NCI-H2029 (cell line): ENCODE measurements at regions not wholly inside any gene's neighbourhood (a gene's known extent, or its start where the extent isn't known, plus 50 kb on each side); places are given as distances from the start of the nearest gene placed in this dataset.
"Not testable (repeated sequence)": the region's sequence is repeated elsewhere in the genome, so short reads cannot be mapped to it uniquely, and the experiment has no call there.

Experiments used
- DNase-seq: peaks from one replicate; lab custom pipeline; 2025; lab: John Stamatoyannopoulos, UW

- no peak for DNase-seq
These were observed 1000.4 kb upstream of the GBE1 start for GRCh38 chr3:82761858-82762257.

DNA sequence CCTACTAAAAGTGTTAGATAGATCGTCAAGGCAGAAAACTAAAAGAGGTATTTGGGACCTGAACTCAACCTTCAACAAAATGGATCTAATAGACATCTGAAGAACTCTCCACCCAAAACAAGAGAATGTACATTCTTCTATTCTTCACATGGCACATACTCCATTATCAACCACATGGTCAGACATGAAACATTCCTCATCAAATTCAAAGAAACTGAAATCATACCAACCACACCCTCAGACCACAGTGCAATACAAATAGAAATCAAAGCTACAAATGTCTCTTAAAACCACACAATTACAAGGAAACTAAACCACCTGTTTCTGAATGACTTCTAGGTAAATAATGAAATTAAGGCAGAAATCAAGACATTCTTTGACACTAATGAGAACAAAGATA lies 984.1 kb upstream of the GBE1 start:
- no peak for DNase-seq

GRCh38 chr3:82743196-82743595 lies 981.8 kb upstream of the GBE1 start:
- DNase-seq: no peak

GRCh38 chr3:82741346-82741745 lies 979.9 kb upstream of the GBE1 start:
- DNase-seq: no peak

DNA sequence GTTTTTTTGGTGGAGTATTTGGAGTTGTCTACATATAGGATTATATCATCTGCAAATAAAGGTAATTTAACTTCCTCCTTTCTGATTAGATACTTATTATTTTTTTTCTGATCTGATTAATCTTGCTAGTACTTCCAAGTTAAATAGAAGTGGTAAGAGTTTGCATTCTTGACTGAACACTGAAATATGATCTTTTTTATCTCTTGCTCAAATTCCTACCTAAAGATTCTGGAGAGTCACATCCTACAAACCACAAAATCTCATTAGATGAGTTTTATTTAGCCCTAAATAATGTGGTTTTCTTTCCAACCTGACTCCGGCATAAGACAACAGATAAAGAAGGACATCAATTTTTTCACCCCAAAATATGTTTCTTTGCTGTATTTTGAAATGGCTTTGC lies 977.9 kb upstream of the GBE1 start:
- DNase-seq: no peak

DNA sequence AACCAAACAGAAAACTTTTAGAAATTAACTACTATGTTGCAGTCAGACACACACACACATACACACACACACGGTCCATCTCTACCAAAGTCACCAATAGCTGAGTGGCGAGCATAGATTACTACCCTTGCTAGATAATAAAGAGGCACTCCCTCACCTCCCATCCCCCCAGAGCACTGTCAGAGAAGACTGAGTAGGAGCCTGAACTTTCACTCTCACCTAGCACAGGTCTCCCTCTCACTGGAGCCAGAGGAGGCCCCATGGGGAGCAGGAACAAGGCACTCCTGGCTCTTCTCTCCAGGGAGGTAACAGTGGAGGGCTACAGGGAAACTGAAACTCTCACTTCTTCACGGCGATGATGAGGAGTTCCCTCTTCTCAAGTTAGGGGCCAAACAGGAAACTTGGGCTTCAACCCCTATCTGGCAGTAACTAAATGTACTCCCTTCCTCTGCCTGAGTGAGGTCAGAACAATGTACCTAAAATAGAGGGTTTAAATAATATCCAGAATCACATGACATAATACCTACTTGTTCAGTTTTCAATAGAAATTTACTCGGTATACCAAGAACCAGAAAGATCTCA lies 975.3 kb upstream of the GBE1 start:
- DNase-seq: no peak

DNA sequence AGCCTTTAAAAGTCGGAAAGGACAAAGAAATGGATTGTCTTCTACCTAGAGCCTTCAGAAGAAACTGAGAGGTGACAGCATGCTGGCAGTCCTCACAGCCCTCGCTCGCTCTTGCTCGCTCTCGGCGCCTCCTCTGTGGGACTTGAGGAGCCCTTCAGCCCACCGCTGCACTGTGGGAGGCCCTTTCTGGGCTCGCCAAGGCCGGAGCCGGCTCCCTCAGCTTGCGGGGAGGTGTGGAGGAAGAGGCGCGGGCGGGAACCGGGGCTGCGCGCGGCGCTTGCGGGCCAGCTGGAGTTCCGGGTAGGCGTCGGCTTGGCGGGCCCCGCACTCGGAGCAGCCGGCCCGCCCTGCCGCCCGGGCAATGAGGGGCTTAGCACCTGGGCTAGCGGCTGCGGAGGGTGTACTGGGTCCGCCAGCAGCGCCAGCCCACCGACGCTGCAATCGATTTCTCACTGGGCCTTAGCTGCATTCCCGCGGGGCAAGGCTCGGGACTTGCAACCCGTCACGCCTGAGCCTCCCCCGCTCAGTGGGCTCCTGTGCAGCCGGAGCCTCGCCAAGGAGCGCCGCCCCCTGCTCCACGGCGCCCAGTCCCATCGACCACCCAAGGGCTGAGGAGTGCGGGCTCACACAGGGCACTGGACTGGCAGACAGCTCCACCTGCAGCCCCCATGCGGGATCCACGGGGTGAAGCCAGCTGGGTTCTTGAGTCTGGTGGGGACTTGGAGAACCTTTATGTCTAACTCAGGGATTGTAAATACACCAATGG lies 953.8 kb upstream of the GBE1 start:
- DNase-seq: no peak

GRCh38 chr3:82707035-82707434 lies 945.6 kb upstream of the GBE1 start:
- no peak for DNase-seq

GRCh38 chr3:82685761-82686160 lies 924.3 kb upstream of the GBE1 start:
- DNase-seq: no peak

- DNase-seq: no peak
These were observed 915.0 kb upstream of the GBE1 start for GRCh38 chr3:82676356-82677026.

DNA sequence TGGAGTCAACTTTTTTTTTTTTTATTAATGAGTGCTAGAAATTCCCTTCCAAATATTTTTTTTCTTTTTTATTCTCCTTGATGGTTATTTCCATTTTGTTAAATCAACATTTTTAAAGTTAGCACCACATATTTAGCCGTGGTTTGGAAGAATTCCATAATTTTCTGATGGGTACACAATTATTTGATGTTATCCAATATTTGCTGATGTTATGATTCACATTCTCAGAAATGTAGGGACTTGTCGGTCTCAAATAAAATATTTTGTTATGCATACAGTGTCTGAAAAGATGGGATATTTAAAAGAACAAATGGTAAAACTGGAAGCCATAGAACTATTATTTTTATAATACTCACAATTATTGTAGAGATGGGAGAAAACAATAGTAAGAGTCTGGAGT lies 911.5 kb upstream of the GBE1 start:
- no peak for DNase-seq

DNA sequence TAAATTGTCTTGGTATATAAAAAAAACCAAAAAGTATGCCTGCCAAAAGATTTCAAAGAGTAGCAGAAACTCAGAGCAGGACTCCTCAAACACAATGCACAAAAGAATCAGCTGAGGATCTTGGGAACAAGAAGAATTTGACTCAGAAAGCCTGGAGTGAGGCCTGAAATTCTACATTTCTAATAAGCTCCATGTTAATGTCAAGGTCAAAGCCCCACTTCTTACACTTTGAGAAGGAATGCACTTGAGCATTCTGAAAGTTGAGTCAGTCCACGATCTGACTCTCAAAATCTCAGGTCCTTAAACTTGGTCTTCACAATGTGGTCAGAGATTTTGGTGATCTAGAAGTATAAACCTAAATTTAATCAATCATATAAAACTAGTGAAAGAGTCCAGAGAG lies 910.0 kb upstream of the GBE1 start:
- no peak for DNase-seq

GRCh38 chr3:82654708-82655107 lies 893.3 kb upstream of the GBE1 start:
- DNase-seq: no peak

GRCh38 chr3:82643948-82644347 lies 882.5 kb upstream of the GBE1 start:
- no peak for DNase-seq

DNA sequence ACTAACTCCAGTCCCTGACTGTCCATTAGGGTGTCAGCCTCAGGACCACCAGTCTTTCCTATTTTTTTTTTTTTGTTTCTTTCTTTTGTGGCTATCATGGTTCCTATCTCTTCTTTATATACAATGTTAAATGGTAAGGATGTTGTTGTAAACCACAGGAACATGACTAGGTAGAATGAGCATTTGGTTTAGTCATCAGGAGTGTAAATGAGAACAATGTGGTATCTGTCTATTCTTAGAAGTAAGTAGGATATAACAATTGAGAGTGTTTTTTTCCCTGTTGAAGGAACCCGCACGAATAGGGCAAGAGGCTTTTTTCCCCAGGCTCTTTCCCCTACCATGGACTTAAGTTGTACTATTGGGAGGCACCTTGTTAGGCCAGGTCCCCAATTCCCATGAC lies 880.3 kb upstream of the GBE1 start:
- DNase-seq: no peak

DNA sequence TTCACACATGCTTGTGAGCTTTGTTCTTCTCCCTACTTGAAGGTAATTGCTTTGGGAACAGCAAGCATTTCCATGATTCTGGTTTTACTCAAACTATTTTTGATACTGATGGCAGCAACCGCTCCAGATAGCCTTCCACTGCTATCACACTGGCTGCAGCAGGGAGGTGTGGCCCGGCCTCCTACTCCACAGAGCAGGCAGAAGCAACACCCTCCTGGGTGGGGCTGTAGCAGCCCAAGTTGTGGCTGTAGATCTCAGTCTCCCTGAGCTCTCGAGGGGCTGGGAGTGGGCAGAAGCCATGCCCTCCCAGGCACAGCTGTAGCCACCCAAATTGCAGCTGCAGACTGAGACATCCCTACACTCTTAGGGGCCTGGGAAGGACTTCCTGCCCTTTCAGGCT lies 878.8 kb upstream of the GBE1 start:
- DNase-seq: no peak

DNA sequence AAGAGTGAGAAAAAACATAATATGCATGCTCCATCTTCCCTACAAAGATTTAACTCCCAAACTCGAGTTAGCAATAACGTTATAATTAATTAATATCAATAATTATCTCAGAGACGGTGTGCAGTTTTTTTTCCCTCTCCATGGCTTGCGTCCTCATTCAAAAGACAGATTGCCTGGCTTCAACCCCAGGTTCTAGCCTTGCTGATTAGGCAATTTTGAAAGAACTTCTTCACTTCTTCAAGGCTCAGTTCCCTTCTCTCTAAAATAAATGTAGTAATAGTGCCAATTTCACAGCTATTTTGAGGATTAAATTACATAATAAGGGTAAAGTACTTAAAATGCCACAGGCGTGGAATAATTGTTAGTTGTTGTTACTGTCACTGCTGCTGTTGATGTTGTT lies 876.1 kb upstream of the GBE1 start:
- DNase-seq: no peak

DNA sequence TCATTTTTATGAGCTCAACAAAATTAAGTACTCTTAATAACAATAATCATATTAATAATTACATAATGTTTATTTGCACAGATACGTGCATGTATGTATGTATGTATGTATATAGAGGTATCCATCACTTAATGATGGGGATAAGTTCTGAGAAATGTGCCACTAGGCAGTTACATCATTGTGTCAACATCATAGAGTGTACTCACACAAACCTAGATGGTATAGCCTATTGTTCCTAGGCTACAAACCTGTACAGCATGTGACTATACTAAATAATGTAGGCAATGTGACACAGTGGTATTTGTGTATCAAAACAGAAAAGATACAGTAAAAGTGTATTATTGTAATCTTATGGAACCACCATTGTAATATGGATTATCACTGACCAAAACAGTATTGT lies 874.7 kb upstream of the GBE1 start:
- DNase-seq: no peak

GRCh38 chr3:82633319-82633718 lies 871.9 kb upstream of the GBE1 start:
- DNase-seq: no peak

DNA sequence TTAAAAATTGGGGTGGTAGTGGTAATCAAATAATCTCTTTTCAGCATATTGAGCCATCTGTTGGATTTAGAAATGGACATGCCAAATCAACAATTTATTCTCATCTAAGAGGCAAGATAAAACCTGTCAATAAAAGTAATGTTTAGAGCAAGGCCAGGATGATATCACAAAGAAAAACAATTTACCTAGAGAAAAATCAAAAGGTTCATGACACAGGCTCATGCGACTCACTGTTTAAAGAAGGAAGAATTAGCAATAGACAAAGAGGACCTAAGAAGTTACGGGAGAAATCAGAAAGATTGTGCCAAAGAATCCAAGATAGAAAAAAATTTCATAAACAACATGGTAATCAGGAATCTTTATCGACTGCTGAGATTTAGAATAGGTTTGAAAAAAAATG lies 868.5 kb upstream of the GBE1 start:
- no peak for DNase-seq

DNA sequence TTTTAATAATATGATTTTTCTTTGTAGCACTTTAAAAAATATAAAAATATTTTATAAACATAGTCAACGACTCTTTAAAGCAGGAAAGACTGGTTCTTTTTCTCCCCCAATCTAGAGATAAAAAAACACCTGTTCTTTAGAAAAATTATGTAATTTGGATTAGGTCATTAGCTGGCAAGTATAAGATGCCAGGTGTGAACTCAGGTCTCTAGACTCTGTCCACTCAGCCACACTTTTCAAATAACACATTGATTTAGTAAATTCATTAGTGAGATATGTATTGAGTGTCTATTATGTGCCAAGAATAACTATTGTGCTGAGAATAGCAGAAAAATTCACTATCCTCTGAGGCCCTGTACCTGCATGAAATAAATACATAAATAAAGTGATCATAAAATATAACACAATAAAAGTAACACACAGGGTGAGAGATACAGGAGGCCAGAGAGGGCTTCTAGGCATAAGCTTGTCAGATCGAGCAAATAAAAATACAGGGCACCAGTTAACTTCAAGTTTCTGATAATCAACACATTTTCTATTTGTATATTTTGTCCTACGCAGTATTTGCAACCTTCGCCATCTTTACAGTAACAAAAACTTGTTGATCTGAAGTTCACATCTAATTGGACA lies 867.1 kb upstream of the GBE1 start:
- no peak for DNase-seq

DNA sequence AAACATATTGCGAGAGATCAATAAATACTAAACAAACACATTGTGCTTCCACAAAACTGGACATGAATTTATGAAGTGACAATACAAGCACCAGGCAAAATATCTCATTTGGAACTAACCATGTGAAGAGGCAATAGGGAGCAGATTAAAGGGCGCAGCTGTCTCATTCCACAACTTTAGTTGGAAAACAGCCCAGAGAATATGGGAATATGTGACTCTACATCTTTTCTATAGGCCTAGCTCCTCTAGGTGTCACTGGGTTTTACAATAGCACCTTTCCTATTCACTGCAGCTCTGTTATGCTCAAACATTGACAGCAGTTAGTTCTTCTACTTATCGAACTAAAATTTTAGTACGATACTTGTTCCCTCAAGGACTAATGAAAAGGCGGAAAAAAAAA lies 866.3 kb upstream of the GBE1 start:
- DNase-seq: no peak

GRCh38 chr3:82620744-82621143 lies 859.3 kb upstream of the GBE1 start:
- DNase-seq: not testable (repeated sequence)
